Nephron progenitor cell (in vitro differentiated cells): ENCODE measurements at regions not wholly inside any gene's neighbourhood (a gene's known extent, or its start where the extent isn't known, plus 50 kb on each side); places are given as distances from the start of the nearest gene placed in this dataset.
"Not testable (repeated sequence)": the region's sequence is repeated elsewhere in the genome, so short reads cannot be mapped to it uniquely, and the experiment has no call there.

Experiments
- DNase-seq: peaks from one replicate; pipeline ENCODE4 v3.0.0; 2021
- H3K27ac Mint-ChIP-seq: 2 replicates; pipeline ENCODE4 v1.8.0; 2021; ENCODE audit warnings: mild to moderate bottlenecking, moderate library complexity, mixed read lengths
- H3K27me3 Mint-ChIP-seq: 2 replicates; pipeline ENCODE4 v1.8.0; 2021; ENCODE audit warnings: mild to moderate bottlenecking, low read depth, mixed read lengths; ENCODE audit not compliant: poor library complexity
- H3K36me3 Mint-ChIP-seq: 2 replicates; pipeline ENCODE4 v1.8.0; 2021; ENCODE audit warnings: low read depth, mixed read lengths
- H3K4me1 Mint-ChIP-seq: 2 replicates; pipeline ENCODE4 v1.8.0; 2021; ENCODE audit warnings: mixed read lengths
- H3K4me3 Mint-ChIP-seq: 2 replicates; pipeline ENCODE4 v1.8.0; 2021; ENCODE audit warnings: mild to moderate bottlenecking, moderate library complexity, mixed read lengths
- H3K9me3 Mint-ChIP-seq: 2 replicates; pipeline ENCODE4 v1.8.0; 2021; ENCODE audit warnings: mild to moderate bottlenecking, moderate library complexity, mixed read lengths
- TF ChIP-seq, protein P1 (sequence below): fragments of 200-600 bp; sonication (generic); IDR thresholded peaks from 2 replicates; pipeline ENCODE4 v1.5.0; 2021; ENCODE audit warnings: antibody characterized with exemption

DNA sequence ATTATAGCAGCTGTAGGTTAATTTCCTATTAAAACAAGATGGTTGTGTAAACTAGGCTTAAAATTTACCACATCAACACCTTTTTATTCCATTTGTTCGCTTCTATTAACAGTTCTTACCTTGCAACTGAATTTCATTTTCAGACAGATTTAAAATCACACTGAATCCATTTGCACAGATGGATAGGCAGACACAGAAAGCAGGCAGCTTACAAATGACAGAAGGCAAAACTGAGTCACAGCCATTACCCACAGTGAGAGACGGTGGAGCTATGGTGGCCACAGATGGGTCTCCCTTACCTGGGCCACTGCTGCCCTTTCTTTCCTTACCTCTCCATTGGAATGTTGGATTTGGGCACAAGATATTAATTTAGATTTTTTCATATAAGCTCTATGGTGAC, 1567.8 kb upstream of the SLC10A2 start:
- Mint-ChIP-seq H3K27me3 (no peaks in the 10 kb centered on the region), H3K4me3 (no peak overlapping the region), H3K27ac (no peak overlapping the region), H3K4me1 (no peaks in the 10 kb centered on the region), H3K9me3 (no peaks in the 10 kb centered on the region), H3K36me3 (no peaks in the 10 kb centered on the region)
- TF ChIP-seq, protein P1, sequence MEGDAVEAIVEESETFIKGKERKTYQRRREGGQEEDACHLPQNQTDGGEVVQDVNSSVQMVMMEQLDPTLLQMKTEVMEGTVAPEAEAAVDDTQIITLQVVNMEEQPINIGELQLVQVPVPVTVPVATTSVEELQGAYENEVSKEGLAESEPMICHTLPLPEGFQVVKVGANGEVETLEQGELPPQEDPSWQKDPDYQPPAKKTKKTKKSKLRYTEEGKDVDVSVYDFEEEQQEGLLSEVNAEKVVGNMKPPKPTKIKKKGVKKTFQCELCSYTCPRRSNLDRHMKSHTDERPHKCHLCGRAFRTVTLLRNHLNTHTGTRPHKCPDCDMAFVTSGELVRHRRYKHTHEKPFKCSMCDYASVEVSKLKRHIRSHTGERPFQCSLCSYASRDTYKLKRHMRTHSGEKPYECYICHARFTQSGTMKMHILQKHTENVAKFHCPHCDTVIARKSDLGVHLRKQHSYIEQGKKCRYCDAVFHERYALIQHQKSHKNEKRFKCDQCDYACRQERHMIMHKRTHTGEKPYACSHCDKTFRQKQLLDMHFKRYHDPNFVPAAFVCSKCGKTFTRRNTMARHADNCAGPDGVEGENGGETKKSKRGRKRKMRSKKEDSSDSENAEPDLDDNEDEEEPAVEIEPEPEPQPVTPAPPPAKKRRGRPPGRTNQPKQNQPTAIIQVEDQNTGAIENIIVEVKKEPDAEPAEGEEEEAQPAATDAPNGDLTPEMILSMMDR: no peak
- DNase-seq: no peak

DNA sequence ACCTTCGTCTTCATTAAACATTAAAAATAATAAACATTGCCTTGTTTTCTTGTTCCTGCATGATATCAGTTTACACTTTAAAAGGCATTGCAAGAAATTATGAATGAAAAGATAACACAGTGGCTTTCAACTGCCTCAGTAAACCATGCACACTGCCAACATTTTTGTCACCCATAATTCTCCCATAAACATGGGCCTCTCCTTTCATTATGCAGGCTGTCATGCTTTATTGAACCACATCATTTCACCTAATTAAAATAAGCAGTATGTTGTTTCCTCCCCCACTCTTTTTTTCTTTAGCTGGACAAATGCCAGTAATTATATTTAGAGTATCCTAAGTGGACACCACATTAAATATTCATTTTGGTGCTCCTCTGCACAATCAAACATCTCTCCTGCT, 1566.5 kb upstream of the SLC10A2 start:
- H3K27me3 Mint-ChIP-seq: no peaks in the 10 kb centered on the region
- TF ChIP-seq, protein P1: no peak
- H3K36me3 Mint-ChIP-seq: no peaks in the 10 kb centered on the region
- no peak for DNase-seq
- H3K27ac Mint-ChIP-seq: no peak overlapping the region
- no peaks in the 10 kb centered on the region for H3K9me3 Mint-ChIP-seq
- H3K4me3 Mint-ChIP-seq: no peak overlapping the region
- H3K4me1 Mint-ChIP-seq: no peaks in the 10 kb centered on the region

DNA sequence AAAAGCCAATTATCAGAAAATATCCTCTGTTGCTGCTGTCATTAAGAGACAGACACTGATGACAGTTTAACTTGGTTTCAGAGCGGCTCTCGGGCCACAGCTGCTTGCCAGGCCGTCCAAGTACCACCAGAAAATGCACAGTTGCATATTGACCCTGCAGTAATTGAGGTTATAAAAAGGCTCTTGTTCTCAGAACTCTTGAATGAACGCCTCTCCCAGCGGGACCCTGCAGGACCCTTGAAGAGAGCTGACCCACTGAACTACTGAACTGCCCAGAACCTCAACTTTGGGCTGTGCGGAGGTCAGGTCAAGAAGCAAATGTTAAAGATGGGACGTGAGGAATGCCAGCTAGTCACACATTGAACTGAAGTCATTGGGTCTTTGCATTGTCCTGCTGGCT, 1559.0 kb upstream of the SLC10A2 start:
- H3K9me3 Mint-ChIP-seq: no peaks in the 10 kb centered on the region
- TF ChIP-seq, protein P1: no peak
- peaks cover 9% of the 10 kb centered on the region for H3K4me1 Mint-ChIP-seq
- no peak overlapping the region for H3K4me3 Mint-ChIP-seq
- no peaks in the 10 kb centered on the region for H3K36me3 Mint-ChIP-seq
- no peak for DNase-seq
- H3K27ac Mint-ChIP-seq: no peak overlapping the region
- no peaks in the 10 kb centered on the region for H3K27me3 Mint-ChIP-seq

DNA sequence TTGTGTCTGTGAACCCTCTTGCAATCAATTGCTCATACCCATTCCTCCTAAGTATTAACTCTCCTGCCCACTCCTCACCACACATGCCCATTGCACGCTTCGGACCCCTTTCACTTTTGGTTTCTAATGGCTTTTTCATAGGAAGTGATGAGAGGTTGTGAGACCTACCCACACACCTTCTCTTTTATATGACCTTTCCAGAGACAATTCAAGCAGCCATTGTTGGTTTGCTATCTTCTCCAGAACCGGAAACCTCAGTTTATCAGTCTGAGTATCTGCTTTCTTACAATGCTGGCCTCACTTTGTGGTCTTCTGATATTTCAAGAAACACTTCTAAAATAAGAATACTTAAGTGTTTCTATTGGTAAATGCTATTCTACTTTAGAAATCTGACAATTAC, 1550.8 kb upstream of the SLC10A2 start:
- H3K27me3 Mint-ChIP-seq: peaks cover 8% of the 10 kb centered on the region
- H3K9me3 Mint-ChIP-seq: peaks cover 29% of the 10 kb centered on the region
- H3K4me3 Mint-ChIP-seq: no peak overlapping the region
- H3K4me1 Mint-ChIP-seq: no peaks in the 10 kb centered on the region
- no peak for DNase-seq
- H3K36me3 Mint-ChIP-seq: peaks cover 5% of the 10 kb centered on the region
- no peak overlapping the region for H3K27ac Mint-ChIP-seq
- TF ChIP-seq, protein P1: no peak

DNA sequence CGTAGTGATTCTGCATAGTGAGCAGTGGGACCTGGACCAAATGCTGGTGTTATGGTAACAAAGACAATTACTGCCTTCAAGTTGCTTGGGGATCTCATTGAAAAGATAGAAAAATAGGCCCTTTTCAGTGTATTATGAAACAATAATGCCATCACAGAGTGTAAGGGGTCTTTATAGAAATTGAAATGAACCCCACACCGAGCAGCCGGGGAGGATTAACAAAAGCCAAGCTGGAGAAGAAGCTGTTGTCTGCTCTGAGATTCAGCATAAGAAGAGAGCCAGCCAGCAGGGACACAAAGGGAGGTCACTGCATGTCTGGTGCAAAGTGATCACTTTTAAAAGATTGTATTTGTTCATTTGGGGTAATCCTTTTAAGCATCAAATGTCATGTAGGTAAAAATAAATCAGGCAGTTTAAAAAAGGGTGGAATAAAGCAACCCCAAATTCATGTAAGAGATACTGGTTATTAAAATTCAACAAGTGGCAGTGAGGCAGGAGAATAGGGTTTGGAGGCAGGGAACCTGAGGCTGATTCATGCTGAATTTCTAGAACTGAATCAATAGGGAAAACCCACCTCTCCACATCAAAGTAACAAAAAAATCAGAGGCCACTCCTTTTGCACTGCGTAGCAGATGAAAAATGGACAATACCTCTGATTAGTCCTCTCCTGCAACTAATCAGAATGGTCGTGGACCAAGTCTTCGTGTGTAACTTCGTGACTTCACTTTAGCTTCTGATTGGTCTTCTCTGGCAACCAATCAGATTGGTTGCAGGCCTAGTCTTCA, 1548.3 kb upstream of the SLC10A2 start:
- Mint-ChIP-seq H3K27me3 (peaks cover 8% of the 10 kb centered on the region), H3K4me3 (no peak overlapping the region), H3K27ac (no peak overlapping the region), H3K36me3 (peaks cover 5% of the 10 kb centered on the region), H3K4me1 (no peaks in the 10 kb centered on the region), H3K9me3 (peaks cover 29% of the 10 kb centered on the region)
- TF ChIP-seq, protein P1: no peak
- DNase-seq: no peak

DNA sequence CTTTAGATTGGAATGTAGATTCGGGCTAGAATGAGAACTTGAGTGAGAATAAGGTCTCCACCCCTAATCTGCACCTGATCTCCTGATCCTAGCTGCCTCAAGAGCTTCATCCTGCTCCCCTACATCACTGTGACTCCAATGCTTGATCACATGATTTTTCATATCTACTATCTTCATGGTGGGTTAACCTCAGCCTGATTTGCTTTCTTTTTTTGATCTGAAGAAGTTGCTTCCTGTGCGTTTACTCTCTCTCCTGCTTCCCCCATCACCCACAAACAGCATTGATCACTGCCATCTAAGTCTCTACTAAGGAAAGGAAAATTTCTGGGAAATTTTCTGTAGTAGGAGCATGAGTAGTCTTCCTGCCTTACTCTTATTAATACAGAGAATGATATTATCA, 1542.1 kb upstream of the SLC10A2 start:
- Mint-ChIP-seq H3K27ac (no peak overlapping the region), H3K36me3 (no peaks in the 10 kb centered on the region), H3K4me3 (no peak overlapping the region)

DNA sequence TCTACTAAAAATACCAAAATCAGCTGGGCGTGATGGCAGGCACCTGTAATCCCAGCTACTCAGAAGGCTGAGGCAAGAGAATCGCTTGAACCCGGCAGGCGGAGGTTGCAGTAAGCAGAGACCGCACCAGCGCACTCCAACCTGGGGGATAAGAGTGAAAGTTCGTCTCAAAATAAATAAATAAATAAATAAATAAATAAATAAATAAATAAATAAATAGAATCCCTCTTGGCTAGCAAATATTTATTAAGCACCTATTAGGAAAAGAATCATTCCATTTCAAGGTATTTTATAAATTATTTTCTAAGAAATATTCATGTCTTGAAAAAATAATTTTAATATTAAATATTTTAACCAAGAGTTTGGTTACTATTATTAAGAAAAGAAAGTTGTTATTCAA, 1539.2 kb upstream of the SLC10A2 start:
- H3K9me3 Mint-ChIP-seq, H3K36me3 Mint-ChIP-seq, H3K4me1 Mint-ChIP-seq, H3K27ac Mint-ChIP-seq, DNase-seq, H3K27me3 Mint-ChIP-seq, H3K4me3 Mint-ChIP-seq: not testable (repeated sequence)

More for the DNA sequence above, 1542.1 kb upstream of the SLC10A2 start:
- H3K4me1 Mint-ChIP-seq: no peaks in the 10 kb centered on the region
- H3K9me3 Mint-ChIP-seq: peaks cover 8% of the 10 kb centered on the region
- no peaks in the 10 kb centered on the region for H3K27me3 Mint-ChIP-seq
- TF ChIP-seq, protein P1: no peak
- no peak for DNase-seq
